ENCODE measurements at regions not wholly inside any gene's neighbourhood (a gene's known extent, or its start where the extent isn't known, plus 50 kb on each side); places are given as distances from the start of the nearest gene placed in this dataset.

- TF ChIP-seq POLR2A (IDR thresholded peaks at IDR 0.05; ENCODE audit: low read length) = no peak
- TF ChIP-seq GATA1 (IDR thresholded peaks at IDR 0.05; ENCODE audit: low read depth, low read length) = no peak
Measured at GRCh38 chr18:25587545-25587944, 235.6 kb upstream of the ZNF521 start.
